Adrenal gland (tissue), 9 donors: ENCODE measurements at regions not wholly inside any gene's neighbourhood (a gene's known extent, or its start where the extent isn't known, plus 50 kb on each side); places are given as distances from the start of the nearest gene placed in this dataset.

ENCODE experiments used
- DNase-seq, 7 donors: peaks; one replicate each; pipeline ENCODE4 v3.0.0-alpha.2; 2019 to 2020
- H3K27ac ChIP-seq, 5 donors: fragments of 200-600 bp; sonication (generic) in 4 of 5; 1 replicate in 3 of 5; 2 replicates in 2 of 5; pipeline versions ENCODE4 v1.5.1 to v1.8.0; 2016 to 2020; ENCODE audit warnings: mild to moderate bottlenecking in 1 of 5
- H3K27me3 ChIP-seq: fragments of 200-600 bp; 2 replicates; pipeline ENCODE4 v1.8.0; 2021
- H3K36me3 ChIP-seq, 2 donors: fragments of 200-600 bp; replicated peaks in 1 of 2; 1 replicate in 1 of 2; 2 replicates in 1 of 2; pipeline versions ENCODE4 v1.5.1 to v1.8.0; 2018 to 2022
- H3K4me1 ChIP-seq, 2 donors: fragments of 200-600 bp; replicated peaks in 1 of 2; 1 replicate in 1 of 2; 2 replicates in 1 of 2; pipeline versions ENCODE4 v1.5.1 to v1.8.0; 2018 to 2021
- H3K4me3 ChIP-seq, 4 donors: fragments of 200-600 bp; sonication (generic) in 3 of 4; one replicate each; pipeline ENCODE4 v1.5.1; 2016 to 2018
- H3K9me3 ChIP-seq, 3 donors: fragments of 200-600 bp; sonication (generic) in 1 of 3; replicated peaks in 1 of 3; 1 replicate in 2 of 3; 2 replicates in 1 of 3; pipeline versions ENCODE4 v1.5.1 to v1.8.0; 2016 to 2021
- CTCF ChIP-seq, 6 experiments: fragments of 450-650 bp in 4 of 6; fragments of 200-600 bp in 2 of 6; sonication (generic) in 1 of 6; IDR thresholded peaks; 1 replicate in 5 of 6; 2 replicates in 1 of 6; pipeline versions ENCODE4 v1.5.1 to v1.8.0; 2016 to 2021; ENCODE audit warnings: antibody characterized with exemption in 6 of 6, mild to moderate bottlenecking in 2 of 6, moderate library complexity in 1 of 6
- POLR2A ChIP-seq, 2 donors: fragments of 450-650 bp; IDR thresholded peaks; one replicate each; pipeline ENCODE4 v1.6.1; 2017; ENCODE audit warnings: antibody characterized with exemption in 2 of 2, mild to moderate bottlenecking in 2 of 2, moderate library complexity in 1 of 2
- WGBS, 4 donors: extraction: QIAGEN DNeasy Blood & Tissue Kit in 2 of 4; methylation state at CpG; one replicate each; pipeline versions ENCODE4 v1.1.5 to v1.1.7; 2013 to 2017; 5-methylcytosine and 5-hydroxymethylcytosine counted together
- intact Hi-C, 2 donors: fragments of 100-400 bp; cut with DNase I; formaldehyde crosslinking; loops; one replicate each; pipeline versions ENCODE4 v1.14.1 to v1.15.0; 2022 to 2023
- donor health status: healthy with polysubstance abuse.
- donor health status: Bipolar disorder and iron deficiency.
- donor health status: DM: yes; HTN: yes; CAD: no.
- donor health status: DM: no; HTN: no; CAD: no.
- donor health status: DM: no; HTN: no; CAD: no.

DNA sequence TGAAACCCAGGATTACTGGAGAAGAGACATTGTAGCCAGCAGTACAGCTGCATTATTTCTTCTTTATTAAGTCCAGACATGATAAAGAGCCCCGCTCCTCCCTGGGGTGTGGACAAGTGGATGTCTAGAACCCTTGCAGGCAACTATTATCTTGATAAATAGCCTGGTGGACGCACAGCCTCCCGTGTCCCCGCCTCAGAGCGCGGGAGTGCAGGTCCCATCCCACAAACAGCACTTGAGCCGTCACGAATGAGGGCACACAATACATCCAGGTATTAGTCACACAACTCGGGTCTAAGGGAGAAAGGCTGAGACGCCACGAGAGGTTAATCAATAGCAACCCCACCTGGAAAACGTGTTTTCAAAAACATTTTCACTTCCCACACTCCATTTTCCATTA is 213.2 kb upstream of the SOX1 start:
- H3K27ac ChIP-seq, result no peak overlapping the region
- DNase-seq, result no peak
- TF ChIP-seq CTCF (IDR thresholded peaks at IDR 0.05) (no peak), POLR2A (IDR thresholded peaks at IDR 0.05) (no peak)

DNA sequence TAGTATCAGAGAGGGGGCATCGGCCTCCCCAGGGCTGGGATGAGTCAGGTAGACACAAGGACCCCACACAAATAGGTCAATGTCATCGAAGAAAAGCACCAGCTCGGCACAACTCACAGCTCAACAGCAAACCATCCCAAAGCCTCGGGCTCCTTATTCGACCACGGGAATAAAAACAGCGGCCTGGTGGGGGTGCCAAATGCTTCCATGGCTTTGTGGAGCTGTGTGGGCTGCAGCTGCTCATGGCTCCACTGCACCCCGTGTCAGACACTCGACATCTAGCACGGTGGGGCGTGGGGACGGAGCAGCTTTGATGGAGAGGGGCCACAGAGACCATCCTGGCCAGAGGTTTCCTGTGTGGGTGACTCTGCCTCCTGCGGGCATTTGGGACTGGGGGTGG is 212.5 kb upstream of the SOX1 start:
- H3K4me3 ChIP-seq, result no peak overlapping the region
- H3K4me1 ChIP-seq, result no peaks in the 10 kb centered on the region
- peak in 1 of 7 donors; percentile 25 for DNase-seq
- TF ChIP-seq POLR2A (IDR thresholded peaks at IDR 0.05), result no peak
- no peak for TF ChIP-seq CTCF (IDR thresholded peaks at IDR 0.05)
- H3K36me3 ChIP-seq, result no peaks in the 10 kb centered on the region
- peaks cover 7% of the 10 kb centered on the region for H3K27me3 ChIP-seq
- intact Hi-C loops, result no loop called here
- H3K27ac ChIP-seq, result no peak overlapping the region
- H3K9me3 ChIP-seq, result no peaks in the 10 kb centered on the region
- 42 to 66% (median 61%) methylated on average over 8 to 13 of the region's 13 CpGs for WGBS, 4 donors

More for the DNA sequence above, 213.2 kb upstream of the SOX1 start:
- H3K4me1 ChIP-seq, result no peaks in the 10 kb centered on the region
- intact Hi-C loops, result no loop called here
- H3K36me3 ChIP-seq, result no peaks in the 10 kb centered on the region
- H3K27me3 ChIP-seq, result peaks cover 7% of the 10 kb centered on the region
- WGBS, 4 donors, result 43 to 63% (median 48%) methylated on average over 12 of the region's 12 CpGs
- no peaks in the 10 kb centered on the region for H3K9me3 ChIP-seq
- no peak overlapping the region for H3K4me3 ChIP-seq

GRCh38 chr13:111855191-111855590 is 211.8 kb upstream of the SOX1 start:
- H3K9me3 ChIP-seq, result no peaks in the 10 kb centered on the region
- H3K4me1 ChIP-seq, result no peaks in the 10 kb centered on the region
- no peak for DNase-seq
- H3K36me3 ChIP-seq, result no peaks in the 10 kb centered on the region
- WGBS, 4 donors, result 74 to 86% (median 81%) methylated on average over 3 to 8 of the region's 8 CpGs
- no peak overlapping the region for H3K4me3 ChIP-seq
- TF ChIP-seq POLR2A (IDR thresholded peaks at IDR 0.05), result no peak
- no peak for TF ChIP-seq CTCF (IDR thresholded peaks at IDR 0.05)
- intact Hi-C loops, result no loop called here
- no peaks in the 10 kb centered on the region for H3K27me3 ChIP-seq
- H3K27ac ChIP-seq, result no peak overlapping the region

DNA sequence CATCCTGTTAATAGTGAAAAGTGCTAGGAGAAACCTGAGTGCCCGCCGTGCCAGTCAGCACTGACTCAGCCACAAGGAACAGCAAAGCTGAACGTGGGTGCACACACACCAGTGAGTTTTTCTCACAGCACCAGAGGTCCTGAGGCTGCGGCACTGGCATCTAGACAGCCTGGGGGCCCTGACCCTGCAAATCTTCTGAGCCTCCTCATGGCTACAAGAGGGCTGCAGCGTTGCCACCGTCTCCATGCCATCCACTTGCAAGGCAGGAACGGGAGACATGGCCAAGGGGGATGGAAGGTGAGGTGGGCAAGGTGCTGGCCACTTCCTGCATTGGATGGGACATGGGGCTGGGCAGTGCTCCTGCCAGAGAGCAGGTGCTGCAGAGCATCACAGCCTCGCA is 211.2 kb upstream of the SOX1 start:
- H3K4me3 ChIP-seq, result no peak overlapping the region
- WGBS, 4 donors, result 66 to 86% (median 85%) methylated on average over 3 to 8 of the region's 8 CpGs
- H3K9me3 ChIP-seq, result no peaks in the 10 kb centered on the region
- intact Hi-C loops, result no loop called here
- H3K27me3 ChIP-seq, result no peaks in the 10 kb centered on the region
- TF ChIP-seq CTCF (IDR thresholded peaks at IDR 0.05) (no peak), POLR2A (IDR thresholded peaks at IDR 0.05) (no peak)
- no peaks in the 10 kb centered on the region for H3K36me3 ChIP-seq
- no peaks in the 10 kb centered on the region for H3K4me1 ChIP-seq
- no peak overlapping the region for H3K27ac ChIP-seq
- no peak for DNase-seq
